ENCODE measurements at regions not wholly inside any gene's neighbourhood (a gene's known extent, or its start where the extent isn't known, plus 50 kb on each side); places are given as distances from the start of the nearest gene placed in this dataset.

DNA sequence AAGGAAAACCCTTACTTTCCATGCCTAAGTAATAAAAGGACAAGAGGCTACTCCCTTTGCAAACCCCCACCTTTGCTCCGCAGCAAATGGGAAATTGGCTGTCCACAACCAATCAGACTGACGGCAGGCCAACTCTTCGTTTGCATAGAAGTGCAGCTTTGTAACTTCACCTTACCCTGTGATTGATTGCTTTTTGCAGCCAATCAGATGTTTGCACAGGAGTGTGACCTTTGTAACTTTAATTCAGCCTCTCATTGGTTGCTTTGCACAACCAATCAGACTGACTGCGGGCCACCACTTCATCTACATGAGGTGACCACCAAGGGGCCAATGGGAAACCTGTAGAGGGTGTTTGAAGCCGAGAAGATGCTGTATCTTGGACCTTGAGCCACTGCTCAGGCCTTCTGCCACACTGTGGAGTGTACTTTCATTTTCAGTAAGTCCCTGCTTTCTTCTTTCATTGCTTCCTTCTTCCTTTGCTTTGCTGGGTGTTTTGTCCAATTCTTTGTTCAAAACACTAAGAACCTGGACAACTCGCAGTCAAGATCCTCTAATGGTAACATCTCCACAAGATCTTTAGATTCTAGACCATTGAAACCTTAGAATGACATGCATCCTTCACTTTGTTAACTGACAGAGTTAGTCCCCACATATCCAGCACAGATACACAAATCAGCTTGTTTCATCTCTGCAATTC, 51.3 kb upstream of the FREM1 start:
- TF ChIP-seq KLF16 (tag by site-specific recombination; IDR thresholded peaks at IDR 0.05) (no peak), GLI4 (tag by site-specific recombination; IDR thresholded peaks at IDR 0.05) (no peak), SETDB1 (IDR thresholded peaks at IDR 0.05; ENCODE audit: insufficient read length, low read length) (no peak), SP2 (tag by site-specific recombination; IDR thresholded peaks at IDR 0.05) (no peak), RBAK (tag by site-specific recombination; IDR thresholded peaks at IDR 0.05) (no peak)
